T-helper 17 cell (primary cell): ENCODE measurements at regions not wholly inside any gene's neighbourhood (a gene's known extent, or its start where the extent isn't known, plus 50 kb on each side); places are given as distances from the start of the nearest gene placed in this dataset.

Source experiments
- ATAC-seq: fragments of 150-1000 bp; cut with Tn5 transposase; 2 replicates; pipeline ENCODE4 v1.10.0; 2021; ENCODE audit warnings: mild to moderate bottlenecking, moderate library complexity
- DNase-seq, 3 donors: peaks; one replicate each; pipeline versions ENCODE4 v3.0.0 to v3.0.0-alpha.2; 2020 to 2021
- H3K9me3 ChIP-seq: one replicate; pipeline ENCODE4 v1.7.0; 2013; ENCODE audit warnings: low read length, mild to moderate bottlenecking; ENCODE audit not compliant: control insufficient read depth, poor library complexity, severe bottlenecking
- H3K27ac Mint-ChIP-seq: one replicate; pipeline ENCODE4 v1.8.0; 2022; ENCODE audit warnings: mild to moderate bottlenecking, moderate library complexity, mixed read lengths
- H3K27me3 Mint-ChIP-seq: one replicate; pipeline ENCODE4 v1.8.0; 2022; ENCODE audit warnings: mixed read lengths
- H3K36me3 Mint-ChIP-seq: one replicate; pipeline ENCODE4 v1.8.0; 2022; ENCODE audit warnings: low read depth, mixed read lengths
- H3K4me1 Mint-ChIP-seq: one replicate; pipeline ENCODE4 v1.8.0; 2022; ENCODE audit warnings: mild to moderate bottlenecking, mixed read lengths
- H3K4me3 Mint-ChIP-seq: one replicate; pipeline ENCODE4 v1.8.0; 2022; ENCODE audit warnings: mild to moderate bottlenecking, moderate library complexity, mixed read lengths

GRCh38 chr1:82318265-82318664, 517.5 kb downstream of the ADGRL2 start:
- DNase-seq (no peak), ATAC-seq (no peak)
- peaks cover 2% of the 10 kb centered on the region for H3K9me3 ChIP-seq
- no peaks in the 10 kb centered on the region for H3K27me3 Mint-ChIP-seq
- no peak overlapping the region for H3K4me3 Mint-ChIP-seq
- no peak overlapping the region for H3K27ac Mint-ChIP-seq
- peaks cover 2% of the 10 kb centered on the region for H3K36me3 Mint-ChIP-seq
- no peaks in the 10 kb centered on the region for H3K4me1 Mint-ChIP-seq

- no peaks in the 10 kb centered on the region for H3K27me3 Mint-ChIP-seq
Observed at GRCh38 chr1:82317671-82318070, 516.9 kb downstream of the ADGRL2 start.

GRCh38 chr1:82299656-82300055, 498.9 kb downstream of the ADGRL2 start:
- H3K9me3 ChIP-seq = no peaks in the 10 kb centered on the region
- Mint-ChIP-seq H3K27me3 (no peaks in the 10 kb centered on the region), H3K27ac (no peak overlapping the region), H3K4me3 (no peak overlapping the region), H3K36me3 (no peaks in the 10 kb centered on the region), H3K4me1 (no peaks in the 10 kb centered on the region)
- ATAC-seq = no peak
- DNase-seq = no peak

More at GRCh38 chr1:82317671-82318070, 516.9 kb downstream of the ADGRL2 start:
- Mint-ChIP-seq H3K27ac (no peak overlapping the region), H3K4me3 (no peak overlapping the region), H3K36me3 (peaks cover 2% of the 10 kb centered on the region), H3K4me1 (no peaks in the 10 kb centered on the region)
- peaks cover 2% of the 10 kb centered on the region for H3K9me3 ChIP-seq
- no peak for DNase-seq
- no peak for ATAC-seq

GRCh38 chr1:82299056-82299455, 498.3 kb downstream of the ADGRL2 start:
- H3K4me3 Mint-ChIP-seq = no peak overlapping the region
- H3K36me3 Mint-ChIP-seq = no peaks in the 10 kb centered on the region
- no peak overlapping the region for H3K27ac Mint-ChIP-seq
- ATAC-seq (no peak), DNase-seq (no peak)
- no peaks in the 10 kb centered on the region for H3K4me1 Mint-ChIP-seq
- no peaks in the 10 kb centered on the region for H3K27me3 Mint-ChIP-seq
- H3K9me3 ChIP-seq = no peaks in the 10 kb centered on the region

- no peaks in the 10 kb centered on the region for H3K4me1 Mint-ChIP-seq
- no peaks in the 10 kb centered on the region for H3K9me3 ChIP-seq
- ATAC-seq (no peak), DNase-seq (no peak)
- no peaks in the 10 kb centered on the region for H3K36me3 Mint-ChIP-seq
- no peak overlapping the region for H3K27ac Mint-ChIP-seq
- no peaks in the 10 kb centered on the region for H3K27me3 Mint-ChIP-seq
- no peak overlapping the region for H3K4me3 Mint-ChIP-seq
Observed at GRCh38 chr1:82297139-82297896, 496.6 kb downstream of the ADGRL2 start.

GRCh38 chr1:82287556-82287955, 486.8 kb downstream of the ADGRL2 start:
- no peaks in the 10 kb centered on the region for H3K4me1 Mint-ChIP-seq

GRCh38 chr1:82284213-82284612, 483.5 kb downstream of the ADGRL2 start:
- H3K9me3 ChIP-seq = peaks cover 3% of the 10 kb centered on the region
- ATAC-seq (no peak), DNase-seq (no peak)
- Mint-ChIP-seq H3K27ac (no peak overlapping the region), H3K36me3 (no peaks in the 10 kb centered on the region), H3K4me1 (no peaks in the 10 kb centered on the region), H3K4me3 (no peak overlapping the region), H3K27me3 (no peaks in the 10 kb centered on the region)

More at GRCh38 chr1:82287556-82287955, 486.8 kb downstream of the ADGRL2 start:
- ATAC-seq (no peak), DNase-seq (no peak)
- Mint-ChIP-seq H3K27ac (no peak overlapping the region), H3K27me3 (no peaks in the 10 kb centered on the region), H3K4me3 (no peak overlapping the region), H3K36me3 (no peaks in the 10 kb centered on the region)
- peaks cover 3% of the 10 kb centered on the region for H3K9me3 ChIP-seq

- DNase-seq = no peak
- peaks cover 3% of the 10 kb centered on the region for H3K9me3 ChIP-seq
- no peak overlapping the region for H3K27ac Mint-ChIP-seq
- no peak overlapping the region for H3K4me3 Mint-ChIP-seq
- H3K4me1 Mint-ChIP-seq = no peaks in the 10 kb centered on the region
- no peaks in the 10 kb centered on the region for H3K36me3 Mint-ChIP-seq
- H3K27me3 Mint-ChIP-seq = no peaks in the 10 kb centered on the region
- no peak for ATAC-seq
Observed at GRCh38 chr1:82279241-82279640, 478.5 kb downstream of the ADGRL2 start.

- Mint-ChIP-seq H3K36me3 (no peaks in the 10 kb centered on the region), H3K4me1 (no peaks in the 10 kb centered on the region), H3K4me3 (no peak overlapping the region), H3K27me3 (no peaks in the 10 kb centered on the region), H3K27ac (no peak overlapping the region)
- DNase-seq (no peak), ATAC-seq (no peak)
- H3K9me3 ChIP-seq = no peaks in the 10 kb centered on the region
Observed at GRCh38 chr1:82273816-82274215, 473.1 kb downstream of the ADGRL2 start.

GRCh38 chr1:82269431-82269830, 468.7 kb downstream of the ADGRL2 start:
- H3K4me1 Mint-ChIP-seq = no peaks in the 10 kb centered on the region
- no peak for DNase-seq
- ATAC-seq = no peak

GRCh38 chr1:82268826-82269225, 468.1 kb downstream of the ADGRL2 start:
- Mint-ChIP-seq H3K27me3 (no peaks in the 10 kb centered on the region), H3K36me3 (no peaks in the 10 kb centered on the region), H3K4me1 (no peaks in the 10 kb centered on the region), H3K4me3 (no peak overlapping the region), H3K27ac (no peak overlapping the region)
- no peak for ATAC-seq
- H3K9me3 ChIP-seq = no peaks in the 10 kb centered on the region
- DNase-seq = no peak

More at GRCh38 chr1:82269431-82269830, 468.7 kb downstream of the ADGRL2 start:
- Mint-ChIP-seq H3K27ac (no peak overlapping the region), H3K4me3 (no peak overlapping the region), H3K27me3 (no peaks in the 10 kb centered on the region), H3K36me3 (no peaks in the 10 kb centered on the region)
- no peaks in the 10 kb centered on the region for H3K9me3 ChIP-seq

GRCh38 chr1:82266351-82266750, 465.6 kb downstream of the ADGRL2 start:
- no peak overlapping the region for H3K4me3 Mint-ChIP-seq
- H3K9me3 ChIP-seq = no peaks in the 10 kb centered on the region
- H3K27ac Mint-ChIP-seq = no peak overlapping the region
- no peaks in the 10 kb centered on the region for H3K4me1 Mint-ChIP-seq
- no peaks in the 10 kb centered on the region for H3K27me3 Mint-ChIP-seq
- DNase-seq (no peak), ATAC-seq (no peak)
- H3K36me3 Mint-ChIP-seq = no peaks in the 10 kb centered on the region

GRCh38 chr1:82265436-82265835, 464.7 kb downstream of the ADGRL2 start:
- Mint-ChIP-seq H3K27me3 (no peaks in the 10 kb centered on the region), H3K27ac (no peak overlapping the region)
- no peak for DNase-seq

GRCh38 chr1:82264802-82265201, 464.1 kb downstream of the ADGRL2 start:
- no peak for ATAC-seq
- no peak overlapping the region for H3K27ac Mint-ChIP-seq
- H3K4me3 Mint-ChIP-seq = no peak overlapping the region
- H3K36me3 Mint-ChIP-seq = no peaks in the 10 kb centered on the region
- no peak for DNase-seq
- H3K9me3 ChIP-seq = no peaks in the 10 kb centered on the region
- no peaks in the 10 kb centered on the region for H3K4me1 Mint-ChIP-seq
- no peaks in the 10 kb centered on the region for H3K27me3 Mint-ChIP-seq

More at GRCh38 chr1:82265436-82265835, 464.7 kb downstream of the ADGRL2 start:
- no peaks in the 10 kb centered on the region for H3K36me3 Mint-ChIP-seq
- ATAC-seq = no peak
- H3K4me3 Mint-ChIP-seq = no peak overlapping the region
- H3K4me1 Mint-ChIP-seq = no peaks in the 10 kb centered on the region
- no peaks in the 10 kb centered on the region for H3K9me3 ChIP-seq
